GM21447 (cell line): ENCODE measurements at regions not wholly inside any gene's neighbourhood (a gene's known extent, or its start where the extent isn't known, plus 50 kb on each side); places are given as distances from the start of the nearest gene placed in this dataset.

Source experiments
- ATAC-seq: cut with Tn5 transposase; IDR thresholded peaks from one replicate; pipeline ENCODE4 v1.9.1; 2021; ENCODE audit not compliant: unreplicated experiment

GRCh38 chr2:105652014-105652796, 92.5 kb upstream of the NCK2 start:
- no peak for ATAC-seq

GRCh38 chr2:105649534-105649933, 95.2 kb upstream of the NCK2 start:
- ATAC-seq, result no peak

- no peak for ATAC-seq
These were observed 97.0 kb upstream of the NCK2 start for GRCh38 chr2:105647731-105648130.

- no peak for ATAC-seq
These were observed 98.0 kb upstream of the NCK2 start for GRCh38 chr2:105646774-105647076.

GRCh38 chr2:105645938-105646773, 98.6 kb upstream of the NCK2 start:
- no peak for ATAC-seq

- no peak for ATAC-seq
These were observed 99.4 kb upstream of the NCK2 start for GRCh38 chr2:105645031-105645937.

- no peak for ATAC-seq
These were observed 100.3 kb upstream of the NCK2 start for GRCh38 chr2:105644174-105644980.

GRCh38 chr2:105643405-105644173, 101.1 kb upstream of the NCK2 start:
- no peak for ATAC-seq

GRCh38 chr2:105641389-105641811, 103.3 kb upstream of the NCK2 start:
- no peak for ATAC-seq

- ATAC-seq, result no peak
These were observed 104.5 kb upstream of the NCK2 start for GRCh38 chr2:105640246-105640645.

GRCh38 chr2:105636109-105636740, 108.5 kb upstream of the NCK2 start:
- ATAC-seq, result no peak

GRCh38 chr2:105635564-105635963, 109.1 kb upstream of the NCK2 start:
- ATAC-seq, result no peak

- ATAC-seq, result no peak
These were observed 110.5 kb upstream of the NCK2 start for GRCh38 chr2:105634198-105634597.

GRCh38 chr2:105631922-105632321, 112.8 kb upstream of the NCK2 start:
- no peak for ATAC-seq

- ATAC-seq, result no peak
These were observed 113.7 kb upstream of the NCK2 start for GRCh38 chr2:105631011-105631410.

- no peak for ATAC-seq
These were observed 115.1 kb upstream of the NCK2 start for GRCh38 chr2:105629634-105630033.

- no peak for ATAC-seq
These were observed 117.2 kb upstream of the NCK2 start for GRCh38 chr2:105627534-105627933.

GRCh38 chr2:105626966-105627340, 117.8 kb upstream of the NCK2 start:
- ATAC-seq, result no peak

- ATAC-seq, result no peak
These were observed 118.3 kb upstream of the NCK2 start for GRCh38 chr2:105626212-105626965.
